Right atrium auricular region (tissue), 2 donors: ENCODE measurements at regions not wholly inside any gene's neighbourhood (a gene's known extent, or its start where the extent isn't known, plus 50 kb on each side); places are given as distances from the start of the nearest gene placed in this dataset.

Experiments
- DNase-seq: peaks from one replicate; pipeline ENCODE4 v3.0.0-alpha.2; 2019; ENCODE audit warnings: low spot score
- H3K27ac ChIP-seq, 2 donors: fragments of 200-600 bp; sonication (generic); 1 replicate in 1 of 2; 2 replicates in 1 of 2; pipeline ENCODE4 v1.5.1; 2016 to 2019
- H3K27me3 ChIP-seq, 2 donors: fragments of 200-600 bp; sonication (generic); one replicate each; pipeline versions ENCODE4 v1.5.1 to v1.6.0; 2017 to 2019
- H3K36me3 ChIP-seq: fragments of 200-600 bp; sonication (generic); one replicate; pipeline ENCODE4 v1.5.1; 2016
- H3K4me1 ChIP-seq, 2 donors: fragments of 200-600 bp; sonication (generic); one replicate each; pipeline versions ENCODE4 v1.5.1 to v1.6.0; 2017 to 2019
- H3K4me3 ChIP-seq, 2 donors: fragments of 200-600 bp; sonication (generic); 1 replicate in 1 of 2; 2 replicates in 1 of 2; pipeline ENCODE4 v1.5.1; 2017 to 2019; ENCODE audit warnings: mild to moderate bottlenecking in 1 of 2, moderate library complexity in 1 of 2
- H3K9me3 ChIP-seq, 2 donors: fragments of 200-600 bp; sonication (generic); one replicate each; pipeline ENCODE4 v1.5.1; 2019
- TF ChIP-seq, protein P1 (sequence below), 2 donors: fragments of 200-600 bp; sonication (generic); IDR thresholded peaks; one replicate each; pipeline ENCODE4 v1.5.1; 2019; ENCODE audit warnings: antibody characterized with exemption in 2 of 2

GRCh38 chr7:156185076-156185475, 372.8 kb upstream of the SHH start:
- Histone ChIP-seq H3K9me3 (peaks cover 0 to 24% of the 10 kb centered on the region in 2 donors), H3K4me3 (no peak overlapping the region), H3K27ac (no peak overlapping the region), H3K4me1 (no peaks in the 10 kb centered on the region), H3K27me3 (no peaks in the 10 kb centered on the region), H3K36me3 (no peaks in the 10 kb centered on the region)
- no peak for DNase-seq
- TF ChIP-seq, protein P1, sequence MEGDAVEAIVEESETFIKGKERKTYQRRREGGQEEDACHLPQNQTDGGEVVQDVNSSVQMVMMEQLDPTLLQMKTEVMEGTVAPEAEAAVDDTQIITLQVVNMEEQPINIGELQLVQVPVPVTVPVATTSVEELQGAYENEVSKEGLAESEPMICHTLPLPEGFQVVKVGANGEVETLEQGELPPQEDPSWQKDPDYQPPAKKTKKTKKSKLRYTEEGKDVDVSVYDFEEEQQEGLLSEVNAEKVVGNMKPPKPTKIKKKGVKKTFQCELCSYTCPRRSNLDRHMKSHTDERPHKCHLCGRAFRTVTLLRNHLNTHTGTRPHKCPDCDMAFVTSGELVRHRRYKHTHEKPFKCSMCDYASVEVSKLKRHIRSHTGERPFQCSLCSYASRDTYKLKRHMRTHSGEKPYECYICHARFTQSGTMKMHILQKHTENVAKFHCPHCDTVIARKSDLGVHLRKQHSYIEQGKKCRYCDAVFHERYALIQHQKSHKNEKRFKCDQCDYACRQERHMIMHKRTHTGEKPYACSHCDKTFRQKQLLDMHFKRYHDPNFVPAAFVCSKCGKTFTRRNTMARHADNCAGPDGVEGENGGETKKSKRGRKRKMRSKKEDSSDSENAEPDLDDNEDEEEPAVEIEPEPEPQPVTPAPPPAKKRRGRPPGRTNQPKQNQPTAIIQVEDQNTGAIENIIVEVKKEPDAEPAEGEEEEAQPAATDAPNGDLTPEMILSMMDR (IDR thresholded peaks at IDR 0.05), result no peak

GRCh38 chr7:156184164-156184563, 371.9 kb upstream of the SHH start:
- Histone ChIP-seq H3K9me3 (peaks cover 0 to 24% of the 10 kb centered on the region in 2 donors), H3K4me3 (no peak overlapping the region), H3K27ac (no peak overlapping the region), H3K27me3 (no peaks in the 10 kb centered on the region), H3K36me3 (no peaks in the 10 kb centered on the region), H3K4me1 (no peaks in the 10 kb centered on the region)
- no peak for DNase-seq
- TF ChIP-seq, protein P1 (IDR thresholded peaks at IDR 0.05), result no peak

DNA sequence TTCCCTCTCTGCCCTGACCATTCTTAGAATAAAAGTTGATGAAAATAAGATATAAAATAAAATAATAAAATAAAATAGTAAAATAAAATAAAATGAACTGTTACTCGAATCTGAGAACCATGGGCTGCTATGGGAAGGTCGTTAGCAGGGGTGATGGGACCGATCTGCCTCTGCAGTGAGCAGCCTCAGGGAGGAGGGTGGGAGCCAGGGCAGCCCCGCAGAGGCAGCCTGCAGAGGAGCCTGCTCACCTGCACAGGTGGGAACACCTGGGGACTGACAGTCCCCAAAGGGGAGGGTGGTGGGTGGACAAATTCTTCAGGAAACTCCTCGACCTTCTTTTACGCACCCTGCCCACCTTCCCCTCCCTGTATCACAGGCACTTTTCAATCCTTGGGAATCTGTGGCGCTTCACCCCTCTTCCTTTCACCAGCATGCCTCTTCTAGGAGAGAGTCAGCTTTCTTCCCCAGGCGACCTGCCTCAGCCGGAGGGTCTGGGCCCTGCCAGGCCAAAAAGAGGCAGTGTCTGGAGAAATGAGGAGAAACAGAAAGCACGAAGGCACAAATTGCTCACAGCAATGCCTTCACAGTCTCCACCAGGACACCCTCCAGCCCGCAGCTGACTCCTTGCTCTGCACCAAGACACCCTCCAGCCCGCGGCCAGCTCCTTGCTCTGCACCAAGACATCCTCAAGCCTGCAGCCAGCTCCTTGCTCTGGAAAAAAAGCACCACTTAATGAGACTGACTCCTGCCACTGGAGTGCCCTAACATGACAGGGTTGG, 368.4 kb upstream of the SHH start:
- no peak for DNase-seq
- Histone ChIP-seq H3K27me3 (no peaks in the 10 kb centered on the region), H3K36me3 (no peaks in the 10 kb centered on the region), H3K4me3 (no peak overlapping the region), H3K4me1 (no peaks in the 10 kb centered on the region), H3K27ac (no peak overlapping the region), H3K9me3 (peaks cover 0 to 4% of the 10 kb centered on the region in 2 donors)
- TF ChIP-seq, protein P1 (IDR thresholded peaks at IDR 0.05), result no peak

DNA sequence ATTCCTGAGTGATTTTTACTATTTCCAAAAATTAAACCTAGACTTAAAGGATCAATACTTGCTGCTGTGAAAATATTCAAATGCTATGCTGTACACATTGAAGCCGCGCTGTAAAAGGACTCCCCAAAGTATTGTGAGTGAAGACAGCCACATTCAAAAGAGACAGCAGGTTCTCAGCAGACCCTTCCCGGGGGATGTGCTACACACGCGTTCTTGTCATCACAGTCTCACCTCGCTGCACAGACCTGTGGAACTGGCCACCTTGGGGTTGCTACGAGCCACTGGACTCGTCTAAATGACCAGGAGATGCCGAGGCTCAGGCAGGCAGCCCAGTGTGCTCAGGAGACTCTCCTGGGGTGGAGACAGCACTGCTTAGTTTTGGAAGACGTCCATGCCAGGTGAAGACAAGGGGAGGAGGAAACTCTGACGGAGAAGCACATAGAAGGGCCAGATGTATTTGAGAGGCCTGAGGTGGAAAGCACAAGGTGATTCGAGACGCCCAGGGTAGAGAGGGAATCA, 367.7 kb upstream of the SHH start:
- TF ChIP-seq, protein P1 (IDR thresholded peaks at IDR 0.05), result no peak

GRCh38 chr7:156178857-156179256, 366.6 kb upstream of the SHH start:
- TF ChIP-seq, protein P1 (IDR thresholded peaks at IDR 0.05), result no peak
- H3K36me3 ChIP-seq, result no peaks in the 10 kb centered on the region
- no peaks in the 10 kb centered on the region for H3K9me3 ChIP-seq
- DNase-seq, result no peak
- H3K27ac ChIP-seq, result no peak overlapping the region
- no peak overlapping the region for H3K4me3 ChIP-seq
- H3K4me1 ChIP-seq, result no peaks in the 10 kb centered on the region
- no peaks in the 10 kb centered on the region for H3K27me3 ChIP-seq

More for the DNA sequence above, 367.7 kb upstream of the SHH start:
- Histone ChIP-seq H3K9me3 (peaks cover 0 to under 1% of the 10 kb centered on the region in 2 donors), H3K27me3 (no peaks in the 10 kb centered on the region), H3K36me3 (no peaks in the 10 kb centered on the region), H3K27ac (no peak overlapping the region), H3K4me3 (no peak overlapping the region), H3K4me1 (no peaks in the 10 kb centered on the region)
- no peak for DNase-seq
